ENCODE measurements at regions not wholly inside any gene's neighbourhood (a gene's known extent, or its start where the extent isn't known, plus 50 kb on each side); places are given as distances from the start of the nearest gene placed in this dataset.

GRCh38 chr2:209044307-209044706, 379.5 kb upstream of the MAP2 start:
- Histone ChIP-seq H3K9me3 (no peaks in the 10 kb centered on the region), H3K9ac (no peak overlapping the region), H3F3A (replicated peaks; ENCODE audit: insufficient read depth) (no peaks in the 10 kb centered on the region), H3K36me3 (replicated peaks in 1 of 2; ENCODE audit: control insufficient read depth in 1 of 2, insufficient read depth in 2 of 2, low read length in 1 of 2) (no peaks in the 10 kb centered on the region), H2AFZ (ENCODE audit: low read depth) (no peak overlapping the region), H3K9me2 (no peaks in the 10 kb centered on the region), H3K27me3 (ENCODE audit: insufficient read depth) (no peaks in the 10 kb centered on the region), H3K4me2 (no peak overlapping the region), H3K27ac (ENCODE audit: low read depth in 2 of 2, low read length in 1 of 2) (no peak overlapping the region), H3K79me2 (ENCODE audit: insufficient read depth) (no peaks in the 10 kb centered on the region), H4K20me1 (ENCODE audit: insufficient read depth) (no peaks in the 10 kb centered on the region), H3K4me3 (ENCODE audit: low read depth in 2 of 2, low read length in 1 of 2) (no peak overlapping the region), H3K4me1 (ENCODE audit: control insufficient read depth in 1 of 2, insufficient read depth in 2 of 2, low read depth in 1 of 2, low read length in 1 of 2) (no peaks in the 10 kb centered on the region)
- POLR2A ChIA-PET, result no interaction called here
- TF ChIP-seq MEF2A (IDR thresholded peaks at IDR 0.05; ENCODE audit: borderline replicate concordance, low read depth) (no peak), SMC3 (IDR thresholded peaks at IDR 0.05; ENCODE audit: low read depth, low read length) (no peak), EZH2phosphoT487 (IDR thresholded peaks at IDR 0.05; ENCODE audit: borderline replicate concordance, low read depth) (no peak), CHD2 (IDR thresholded peaks at IDR 0.05; ENCODE audit: low read length, partially characterized antibody) (no peak), TCF12 (IDR thresholded peaks at IDR 0.05) (no peak), IRF3 (IDR thresholded peaks at IDR 0.05; ENCODE audit: low read depth, low read length) (no peak), RXRA (IDR thresholded peaks at IDR 0.05; ENCODE audit: borderline replicate concordance, low read depth) (no peak), TEAD4 (IDR thresholded peaks at IDR 0.05; ENCODE audit: borderline replicate concordance, insufficient read depth) (no peak), NRF1 (IDR thresholded peaks at IDR 0.05; ENCODE audit: low read depth, low read length) (no peak), ELF1 (IDR thresholded peaks at IDR 0.05) (no peak), RAD21 (IDR thresholded peaks at IDR 0.05; ENCODE audit: low read length) (no peak), RFX5 (IDR thresholded peaks at IDR 0.05; ENCODE audit: low read length) (no peak), GATA2 (CRISPR knock-in tag; IDR thresholded peaks at IDR 0.05) (no peak), SIN3A (IDR thresholded peaks at IDR 0.05; ENCODE audit: borderline replicate concordance, low read depth, low read length) (no peak), TAF1 (IDR thresholded peaks at IDR 0.05; ENCODE audit: borderline replicate concordance, low read depth, low read length) (no peak), REST (IDR thresholded peaks at IDR 0.05; ENCODE audit: low read depth, low read length) (no peak)
- TF ChIP-seq, protein P1, sequence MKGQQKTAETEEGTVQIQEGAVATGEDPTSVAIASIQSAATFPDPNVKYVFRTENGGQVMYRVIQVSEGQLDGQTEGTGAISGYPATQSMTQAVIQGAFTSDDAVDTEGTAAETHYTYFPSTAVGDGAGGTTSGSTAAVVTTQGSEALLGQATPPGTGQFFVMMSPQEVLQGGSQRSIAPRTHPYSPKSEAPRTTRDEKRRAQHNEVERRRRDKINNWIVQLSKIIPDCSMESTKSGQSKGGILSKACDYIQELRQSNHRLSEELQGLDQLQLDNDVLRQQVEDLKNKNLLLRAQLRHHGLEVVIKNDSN (IDR thresholded peaks at IDR 0.05; ENCODE audit: borderline replicate concordance, low read depth), result no peak
- no peak for DNase-seq
- CTCF ChIA-PET, result interaction anchor here (0.6 kb wide), 1 partner anchor 73 kb away, joined by 3 read pairs; no protein-coding TSS in a partner anchor
- 55% methylated on average over 2 of the region's 2 CpGs for WGBS (ENCODE audit: low lambda C conversion rate)

All from SK-N-SH (cell line).